Vagina (tissue), 2 donors: ENCODE measurements at regions not wholly inside any gene's neighbourhood (a gene's known extent, or its start where the extent isn't known, plus 50 kb on each side); places are given as distances from the start of the nearest gene placed in this dataset.

Experiments used
- POLR2AphosphoS5 ChIP-seq, 2 donors: sonication (generic); formaldehyde crosslinking; IDR thresholded peaks; one replicate each; pipeline ENCODE4 v1.9.0; 2017; ENCODE audit warnings: antibody characterized with exemption in 2 of 2, mild to moderate bottlenecking in 2 of 2, low read depth in 1 of 2; ENCODE audit not compliant: insufficient read depth in 1 of 2
- TF ChIP-seq, protein P1 (sequence below), 3 experiments: fragments of 450-650 bp in 2 of 3; fragments of 200-600 bp in 1 of 3; sonication (generic) in 1 of 3; IDR thresholded peaks; one replicate each; pipeline ENCODE4 v1.5.1; 2017 to 2019; ENCODE audit warnings: antibody characterized with exemption in 3 of 3, mild to moderate bottlenecking in 2 of 3, moderate library complexity in 2 of 3

- TF ChIP-seq, protein P1, sequence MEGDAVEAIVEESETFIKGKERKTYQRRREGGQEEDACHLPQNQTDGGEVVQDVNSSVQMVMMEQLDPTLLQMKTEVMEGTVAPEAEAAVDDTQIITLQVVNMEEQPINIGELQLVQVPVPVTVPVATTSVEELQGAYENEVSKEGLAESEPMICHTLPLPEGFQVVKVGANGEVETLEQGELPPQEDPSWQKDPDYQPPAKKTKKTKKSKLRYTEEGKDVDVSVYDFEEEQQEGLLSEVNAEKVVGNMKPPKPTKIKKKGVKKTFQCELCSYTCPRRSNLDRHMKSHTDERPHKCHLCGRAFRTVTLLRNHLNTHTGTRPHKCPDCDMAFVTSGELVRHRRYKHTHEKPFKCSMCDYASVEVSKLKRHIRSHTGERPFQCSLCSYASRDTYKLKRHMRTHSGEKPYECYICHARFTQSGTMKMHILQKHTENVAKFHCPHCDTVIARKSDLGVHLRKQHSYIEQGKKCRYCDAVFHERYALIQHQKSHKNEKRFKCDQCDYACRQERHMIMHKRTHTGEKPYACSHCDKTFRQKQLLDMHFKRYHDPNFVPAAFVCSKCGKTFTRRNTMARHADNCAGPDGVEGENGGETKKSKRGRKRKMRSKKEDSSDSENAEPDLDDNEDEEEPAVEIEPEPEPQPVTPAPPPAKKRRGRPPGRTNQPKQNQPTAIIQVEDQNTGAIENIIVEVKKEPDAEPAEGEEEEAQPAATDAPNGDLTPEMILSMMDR (IDR thresholded peaks at IDR 0.05) = no peak
- no peak for TF ChIP-seq POLR2AphosphoS5 (IDR thresholded peaks at IDR 0.05; ENCODE audit: insufficient read depth in 1 of 2, low read depth in 1 of 2)
Measured at GRCh38 chr6:18579869-18580268, 192.7 kb downstream of the RNF144B start.
